ENCODE measurements at regions not wholly inside any gene's neighbourhood (a gene's known extent, or its start where the extent isn't known, plus 50 kb on each side); places are given as distances from the start of the nearest gene placed in this dataset.
"Not testable (repeated sequence)": the region's sequence is repeated elsewhere in the genome, so short reads cannot be mapped to it uniquely, and the experiment has no call there.

- no peak for DNase-seq
Observed at GRCh38 chr10:33732161-33732680, 397.8 kb upstream of the NRP1 start.

GRCh38 chr10:33731322-33731721 lies 396.9 kb upstream of the NRP1 start:
- DNase-seq: no peak

GRCh38 chr10:33725430-33725829 lies 391.0 kb upstream of the NRP1 start:
- no peak for DNase-seq

GRCh38 chr10:33723181-33723580 lies 388.7 kb upstream of the NRP1 start:
- DNase-seq: no peak

- no peak for DNase-seq
Observed at GRCh38 chr10:33722067-33722466, 387.6 kb upstream of the NRP1 start.

GRCh38 chr10:33721509-33721908 lies 387.0 kb upstream of the NRP1 start:
- DNase-seq: no peak

- DNase-seq: no peak
Observed at GRCh38 chr10:33720161-33720560, 385.7 kb upstream of the NRP1 start.

GRCh38 chr10:33719005-33719703 lies 384.7 kb upstream of the NRP1 start:
- DNase-seq: no peak

GRCh38 chr10:33716501-33717267 lies 382.2 kb upstream of the NRP1 start:
- no peak for DNase-seq

GRCh38 chr10:33715303-33715975 lies 381.0 kb upstream of the NRP1 start:
- DNase-seq: no peak

- no peak for DNase-seq
Observed at GRCh38 chr10:33712825-33713224, 378.4 kb upstream of the NRP1 start.

GRCh38 chr10:33710006-33710405 lies 375.5 kb upstream of the NRP1 start:
- DNase-seq: no peak

- no peak for DNase-seq
Observed at GRCh38 chr10:33709008-33709753, 374.7 kb upstream of the NRP1 start.

- no peak for DNase-seq
Observed at GRCh38 chr10:33708561-33708960, 374.1 kb upstream of the NRP1 start.

- no peak for DNase-seq
Observed at GRCh38 chr10:33706746-33707145, 372.3 kb upstream of the NRP1 start.

GRCh38 chr10:33706191-33706590 lies 371.7 kb upstream of the NRP1 start:
- no peak for DNase-seq

GRCh38 chr10:33704214-33704830 lies 369.9 kb upstream of the NRP1 start:
- DNase-seq: no peak

- DNase-seq: no peak
Observed at GRCh38 chr10:33703501-33704213, 369.2 kb upstream of the NRP1 start.

GRCh38 chr10:33698033-33698432 lies 363.6 kb upstream of the NRP1 start:
- no peak for DNase-seq

GRCh38 chr10:33697016-33697415 lies 362.5 kb upstream of the NRP1 start:
- DNase-seq: no peak

- no peak for DNase-seq
Observed at GRCh38 chr10:33695536-33695935, 361.1 kb upstream of the NRP1 start.

GRCh38 chr10:33690536-33690935 lies 356.1 kb upstream of the NRP1 start:
- DNase-seq: not testable (repeated sequence)

Data from stimulated activated CD4-positive, alpha-beta T cell treated with anti-CD3 and anti-CD28 coated beads, Interleukin-4, amount 100 ng/mL, for 1 hour (primary cell).